Rectal smooth muscle tissue (tissue), 1 donor: ENCODE measurements at regions not wholly inside any gene's neighbourhood (a gene's known extent, or its start where the extent isn't known, plus 50 kb on each side); places are given as distances from the start of the nearest gene placed in this dataset.

Experiments
- H3K27ac ChIP-seq: one replicate; pipeline ENCODE4 v1.7.0; 2013; ENCODE audit warnings: low read depth, low read length, inconsistent platforms
- H3K27me3 ChIP-seq: one replicate; pipeline ENCODE4 v1.7.0; 2013; ENCODE audit warnings: low read length; ENCODE audit not compliant: control insufficient read depth, insufficient read depth
- H3K36me3 ChIP-seq: one replicate; pipeline ENCODE4 v1.7.0; 2013; ENCODE audit warnings: low read length; ENCODE audit not compliant: control insufficient read depth, insufficient read depth
- H3K4me1 ChIP-seq: one replicate; pipeline ENCODE4 v1.7.0; 2013; ENCODE audit warnings: low read length; ENCODE audit not compliant: control insufficient read depth, insufficient read depth
- H3K4me3 ChIP-seq: one replicate; pipeline ENCODE4 v1.7.0; 2013; ENCODE audit warnings: low read length
- H3K9ac ChIP-seq: one replicate; pipeline ENCODE4 v1.7.0; 2013; ENCODE audit warnings: low read length

DNA sequence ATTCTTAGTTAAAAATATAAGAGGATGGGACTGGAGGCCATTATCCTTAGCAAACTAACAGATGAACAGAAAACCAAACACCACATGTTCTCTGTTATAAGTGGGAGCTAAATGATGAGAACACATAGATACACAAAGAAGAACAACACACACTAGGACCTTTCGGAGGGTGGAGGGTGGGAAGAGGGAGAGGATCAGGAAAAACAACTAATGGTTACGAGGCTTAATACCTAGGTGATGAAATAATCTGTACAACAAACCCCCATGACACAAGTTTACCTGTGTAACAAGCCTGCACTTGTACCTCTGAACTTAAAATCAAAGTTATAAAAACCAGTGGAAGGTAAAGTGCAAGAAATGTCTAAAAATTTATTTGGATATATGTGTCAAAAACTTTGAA lies 1047.4 kb upstream of the C9orf72 start:
- H3K27ac ChIP-seq, result no peak overlapping the region
- no peaks in the 10 kb centered on the region for H3K36me3 ChIP-seq
- H3K9ac ChIP-seq, result no peak overlapping the region
- H3K4me3 ChIP-seq, result no peak overlapping the region
- H3K4me1 ChIP-seq, result no peaks in the 10 kb centered on the region
- no peaks in the 10 kb centered on the region for H3K27me3 ChIP-seq

DNA sequence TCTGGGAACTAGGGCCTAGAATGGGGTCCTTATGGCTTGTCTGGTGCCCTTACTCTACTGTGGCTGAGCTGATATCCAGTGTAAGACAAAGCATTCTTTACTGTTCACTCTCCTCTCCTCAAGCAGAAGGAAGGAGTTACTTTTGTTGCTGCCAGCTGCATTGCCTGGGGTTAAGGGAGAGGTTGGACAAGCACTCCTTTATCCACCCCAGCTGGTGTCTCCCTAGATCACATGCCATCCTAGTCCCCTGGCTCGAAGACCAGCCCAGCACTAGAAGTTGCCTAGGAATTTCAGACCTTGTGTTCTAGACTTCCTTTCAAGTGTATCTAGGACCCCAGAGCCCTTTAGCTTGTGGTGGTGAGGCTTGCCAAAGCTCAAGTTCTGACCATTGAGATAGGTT lies 1051.5 kb upstream of the C9orf72 start:
- no peak overlapping the region for H3K4me3 ChIP-seq
- H3K27ac ChIP-seq, result no peak overlapping the region
- H3K27me3 ChIP-seq, result no peaks in the 10 kb centered on the region
- H3K36me3 ChIP-seq, result no peaks in the 10 kb centered on the region
- no peak overlapping the region for H3K9ac ChIP-seq
- no peaks in the 10 kb centered on the region for H3K4me1 ChIP-seq

GRCh38 chr9:28628031-28628430 lies 1054.8 kb upstream of the C9orf72 start:
- no peaks in the 10 kb centered on the region for H3K27me3 ChIP-seq
- no peak overlapping the region for H3K4me3 ChIP-seq
- H3K4me1 ChIP-seq, result no peaks in the 10 kb centered on the region
- H3K9ac ChIP-seq, result no peak overlapping the region
- no peaks in the 10 kb centered on the region for H3K36me3 ChIP-seq
- no peak overlapping the region for H3K27ac ChIP-seq

DNA sequence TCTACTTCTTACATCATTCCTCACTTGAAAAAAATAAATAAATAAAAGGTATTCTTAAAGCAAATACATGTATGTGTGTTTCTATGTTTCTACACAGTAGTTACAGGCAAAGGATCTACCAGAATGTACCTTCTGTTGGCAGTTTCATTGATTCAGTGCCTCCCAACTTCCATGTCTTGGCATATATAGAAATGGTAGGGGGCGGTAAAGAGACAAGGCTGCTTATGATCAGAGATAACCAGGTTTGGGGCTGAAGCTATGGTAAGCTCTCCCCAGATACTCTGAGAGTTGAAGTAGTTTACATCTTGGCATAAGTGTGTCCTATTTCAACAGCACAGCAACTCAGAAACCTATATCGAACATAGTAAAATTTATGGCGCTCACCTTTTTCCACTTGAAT lies 1075.4 kb upstream of the C9orf72 start:
- H3K9ac ChIP-seq, result no peak overlapping the region
- H3K27me3 ChIP-seq, result no peaks in the 10 kb centered on the region
- no peaks in the 10 kb centered on the region for H3K36me3 ChIP-seq
- no peak overlapping the region for H3K27ac ChIP-seq
- no peaks in the 10 kb centered on the region for H3K4me1 ChIP-seq
- H3K4me3 ChIP-seq, result no peak overlapping the region

- Histone ChIP-seq H3K27ac (no peak overlapping the region), H3K9ac (no peak overlapping the region), H3K4me1 (no peaks in the 10 kb centered on the region), H3K36me3 (no peaks in the 10 kb centered on the region), H3K4me3 (no peak overlapping the region), H3K27me3 (no peaks in the 10 kb centered on the region)
Observed at GRCh38 chr9:28650327-28650726, 1077.0 kb upstream of the C9orf72 start.

DNA sequence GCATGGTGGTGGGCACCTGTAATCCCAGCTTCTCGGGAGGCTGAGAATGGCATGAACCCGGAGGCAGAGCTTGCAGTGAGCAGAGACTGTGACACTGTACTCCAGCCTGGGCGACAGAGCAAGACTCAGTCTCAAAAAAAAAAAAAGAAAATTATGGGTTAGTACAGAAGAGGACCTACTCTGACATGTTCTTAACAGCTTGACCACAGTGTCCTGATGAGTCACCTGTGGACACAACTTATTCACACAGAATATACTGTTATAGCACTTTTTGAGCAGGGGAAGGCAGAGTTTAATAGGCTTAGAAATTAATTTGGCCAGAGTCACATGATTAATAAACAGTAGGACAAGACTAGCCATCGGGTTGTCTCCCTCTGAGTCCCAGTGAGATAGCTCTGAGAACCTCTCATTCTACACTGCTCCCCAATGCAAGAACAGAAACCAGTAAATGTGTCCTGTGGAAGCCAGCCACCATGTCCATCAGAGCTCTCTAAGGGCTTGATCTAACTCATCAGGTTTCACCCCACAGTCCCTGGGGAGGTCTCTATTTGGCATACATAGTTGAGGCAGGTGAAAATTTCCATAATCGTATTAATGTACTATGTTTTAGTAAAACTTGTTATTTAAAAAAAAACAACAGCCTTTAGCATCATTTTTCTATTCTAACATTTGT lies 1077.9 kb upstream of the C9orf72 start:
- H3K27ac ChIP-seq, result no peak overlapping the region
- H3K9ac ChIP-seq, result no peak overlapping the region

GRCh38 chr9:28653216-28653615 lies 1079.9 kb upstream of the C9orf72 start:
- H3K27me3 ChIP-seq, result no peaks in the 10 kb centered on the region
- no peaks in the 10 kb centered on the region for H3K36me3 ChIP-seq
- H3K27ac ChIP-seq, result no peak overlapping the region
- H3K9ac ChIP-seq, result no peak overlapping the region
- no peak overlapping the region for H3K4me3 ChIP-seq
- H3K4me1 ChIP-seq, result no peaks in the 10 kb centered on the region

More for the DNA sequence above, 1077.9 kb upstream of the C9orf72 start:
- H3K4me1 ChIP-seq, result no peaks in the 10 kb centered on the region
- no peaks in the 10 kb centered on the region for H3K36me3 ChIP-seq
- no peak overlapping the region for H3K4me3 ChIP-seq
- no peaks in the 10 kb centered on the region for H3K27me3 ChIP-seq

GRCh38 chr9:28656727-28657126 lies 1083.4 kb upstream of the C9orf72 start:
- Histone ChIP-seq H3K27ac (no peak overlapping the region), H3K9ac (no peak overlapping the region), H3K27me3 (no peaks in the 10 kb centered on the region), H3K4me1 (no peaks in the 10 kb centered on the region), H3K4me3 (no peak overlapping the region), H3K36me3 (no peaks in the 10 kb centered on the region)

GRCh38 chr9:28661853-28662252 lies 1088.6 kb upstream of the C9orf72 start:
- Histone ChIP-seq H3K27ac (no peak overlapping the region), H3K36me3 (no peaks in the 10 kb centered on the region), H3K4me3 (no peak overlapping the region), H3K9ac (no peak overlapping the region), H3K4me1 (no peaks in the 10 kb centered on the region), H3K27me3 (no peaks in the 10 kb centered on the region)

- Histone ChIP-seq H3K4me3 (no peak overlapping the region), H3K4me1 (no peaks in the 10 kb centered on the region), H3K27ac (no peak overlapping the region), H3K27me3 (no peaks in the 10 kb centered on the region), H3K36me3 (no peaks in the 10 kb centered on the region), H3K9ac (no peak overlapping the region)
Observed at GRCh38 chr9:28662675-28663074, 1089.4 kb upstream of the C9orf72 start.

DNA sequence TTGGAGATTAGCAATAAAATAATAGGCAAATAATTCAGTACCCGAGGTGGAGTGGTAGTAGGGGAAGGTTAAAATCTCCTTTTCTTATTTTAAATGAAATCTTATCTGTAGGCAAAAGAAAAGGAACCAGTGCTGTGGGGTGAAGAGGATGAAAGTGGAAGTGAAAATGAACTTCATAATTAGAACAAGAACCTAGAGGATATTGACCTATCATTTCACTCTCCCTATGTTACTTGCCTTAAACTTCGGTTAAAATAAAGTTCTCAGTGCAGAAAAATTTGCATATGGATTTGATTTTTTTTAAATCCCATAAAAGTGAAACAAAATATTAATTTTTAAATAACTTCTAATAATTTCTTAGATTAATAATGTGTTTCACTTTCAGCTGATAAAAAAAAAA lies 1094.9 kb upstream of the C9orf72 start:
- Histone ChIP-seq H3K4me1 (no peaks in the 10 kb centered on the region), H3K27ac (no peak overlapping the region), H3K9ac (no peak overlapping the region), H3K27me3 (no peaks in the 10 kb centered on the region), H3K4me3 (no peak overlapping the region), H3K36me3 (no peaks in the 10 kb centered on the region)

- no peaks in the 10 kb centered on the region for H3K27me3 ChIP-seq
- no peaks in the 10 kb centered on the region for H3K4me1 ChIP-seq
- H3K36me3 ChIP-seq, result no peaks in the 10 kb centered on the region
- H3K27ac ChIP-seq, result no peak overlapping the region
- H3K4me3 ChIP-seq, result no peak overlapping the region
- no peak overlapping the region for H3K9ac ChIP-seq
Observed at GRCh38 chr9:28671000-28671399, 1097.7 kb upstream of the C9orf72 start.

DNA sequence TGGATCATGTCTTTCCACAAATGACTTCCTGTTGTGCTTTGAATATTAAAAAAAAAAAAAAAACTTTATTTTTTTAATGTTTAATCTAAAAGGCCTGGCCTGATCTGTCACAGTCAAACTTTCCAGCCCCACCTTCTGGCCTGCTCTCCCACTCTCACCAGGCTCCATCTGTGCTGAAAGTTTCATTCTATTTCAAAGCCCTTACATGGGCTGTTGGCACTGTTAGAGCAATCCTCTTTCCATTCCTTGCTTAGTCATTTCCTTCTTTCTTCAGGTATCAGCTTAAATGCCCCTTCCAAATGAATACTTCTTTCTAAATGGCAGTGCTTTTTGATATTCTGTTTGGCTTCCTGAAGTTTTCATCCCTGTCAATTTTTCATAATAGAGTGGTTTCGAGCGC lies 1104.8 kb upstream of the C9orf72 start:
- Histone ChIP-seq H3K36me3 (no peaks in the 10 kb centered on the region), H3K27ac (no peak overlapping the region), H3K4me1 (no peaks in the 10 kb centered on the region), H3K4me3 (no peak overlapping the region), H3K27me3 (no peaks in the 10 kb centered on the region), H3K9ac (no peak overlapping the region)
